ENCODE measurements at regions not wholly inside any gene's neighbourhood (a gene's known extent, or its start where the extent isn't known, plus 50 kb on each side); places are given as distances from the start of the nearest gene placed in this dataset.

DNA sequence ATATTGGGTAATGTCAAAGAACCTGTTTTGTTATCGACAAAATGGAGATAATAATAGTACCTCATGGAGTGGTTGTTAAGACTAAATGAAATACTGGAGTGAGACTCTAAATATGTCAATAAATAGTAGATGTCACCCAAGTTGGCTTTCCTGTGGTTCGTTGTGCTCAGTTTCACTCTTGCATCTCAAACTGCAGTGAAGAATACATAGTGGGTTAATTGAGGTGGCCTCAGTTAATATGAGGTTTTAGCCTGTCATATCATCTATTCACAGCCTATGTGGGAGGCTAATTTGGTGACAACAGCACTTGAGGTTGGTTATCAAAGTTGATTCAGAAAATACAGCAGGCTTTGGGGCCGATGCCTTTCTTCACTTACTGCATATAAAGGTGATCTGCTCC is 485.5 kb upstream of the SUCLG2 start:
- DNase-seq = no peak

DNA sequence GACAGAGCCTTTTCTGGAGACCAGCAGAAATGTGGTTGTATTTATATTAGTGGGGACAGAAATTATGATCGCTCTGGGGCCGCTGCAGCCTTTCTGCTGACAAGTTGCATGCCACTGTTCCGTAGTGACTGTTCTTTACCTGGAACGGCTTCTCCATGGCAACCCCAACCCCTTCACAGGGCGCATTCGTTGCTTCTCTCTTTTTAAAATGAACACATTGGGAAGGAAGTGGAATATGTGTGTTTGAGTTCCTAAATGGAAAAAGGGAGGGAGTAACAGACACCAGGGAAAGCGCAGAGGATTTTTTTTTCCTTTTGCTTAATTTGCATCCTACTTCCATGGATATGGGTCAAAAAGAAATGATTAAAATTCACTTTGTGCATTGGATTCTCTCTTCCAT is 482.0 kb upstream of the SUCLG2 start:
- no peak for DNase-seq

DNA sequence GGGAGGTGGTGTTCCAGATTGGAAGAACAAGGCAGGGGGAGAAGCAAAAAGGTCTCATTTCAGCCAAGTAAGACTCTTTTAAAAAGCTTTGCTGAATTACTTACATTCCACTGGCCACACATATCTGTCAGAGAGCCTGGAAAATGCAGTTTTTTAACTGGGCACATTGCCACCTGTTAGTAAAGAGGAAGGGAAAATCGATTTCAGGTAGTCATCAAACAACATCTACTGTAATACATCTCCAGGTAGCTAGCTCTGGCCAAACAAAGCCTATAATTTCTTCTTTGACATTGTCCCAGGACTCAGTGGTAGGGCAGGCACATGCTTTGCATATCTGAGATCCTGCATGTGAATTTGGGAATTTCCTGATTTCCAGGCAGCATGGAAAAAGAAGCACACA is 480.7 kb upstream of the SUCLG2 start:
- DNase-seq = peak; percentile 3

DNA sequence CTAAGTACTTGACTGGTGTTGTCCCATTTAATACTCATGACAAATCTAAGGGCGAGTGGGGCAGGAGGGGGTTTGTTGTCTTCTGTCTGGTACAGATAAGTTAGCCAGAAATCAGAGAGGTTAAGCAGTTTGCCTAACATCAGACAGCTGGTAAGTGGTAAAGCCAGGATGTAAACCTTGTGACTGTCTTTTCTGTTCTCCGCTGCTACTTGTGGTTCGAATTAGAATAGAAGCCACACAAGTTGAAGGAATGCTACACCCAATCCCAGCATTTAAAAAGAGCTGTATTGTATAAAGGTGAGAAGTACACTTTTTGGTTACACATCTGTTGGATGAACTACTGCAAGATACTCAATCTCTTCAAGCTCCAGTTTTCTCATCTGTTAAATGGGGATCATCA is 474.7 kb upstream of the SUCLG2 start:
- no peak for DNase-seq

DNA sequence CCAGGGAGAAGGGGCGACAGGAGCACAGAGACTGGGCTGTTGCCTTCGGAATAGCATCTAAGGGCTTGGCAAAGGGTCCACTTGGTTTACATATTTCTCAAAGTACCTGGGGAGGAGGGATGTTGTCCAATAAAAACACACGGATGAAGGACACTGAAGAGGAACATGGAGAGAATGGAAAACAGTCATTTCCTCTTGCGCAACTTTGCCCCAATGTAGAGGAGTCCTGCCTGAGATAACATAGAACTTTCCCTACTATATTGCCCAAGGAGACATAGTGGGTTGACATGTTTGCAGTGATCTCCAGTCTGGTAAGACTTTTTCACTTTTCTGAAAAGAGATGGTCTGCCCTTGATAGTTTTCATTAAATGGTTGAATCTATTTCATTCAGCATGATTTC is 468.8 kb upstream of the SUCLG2 start:
- DNase-seq = no peak

DNA sequence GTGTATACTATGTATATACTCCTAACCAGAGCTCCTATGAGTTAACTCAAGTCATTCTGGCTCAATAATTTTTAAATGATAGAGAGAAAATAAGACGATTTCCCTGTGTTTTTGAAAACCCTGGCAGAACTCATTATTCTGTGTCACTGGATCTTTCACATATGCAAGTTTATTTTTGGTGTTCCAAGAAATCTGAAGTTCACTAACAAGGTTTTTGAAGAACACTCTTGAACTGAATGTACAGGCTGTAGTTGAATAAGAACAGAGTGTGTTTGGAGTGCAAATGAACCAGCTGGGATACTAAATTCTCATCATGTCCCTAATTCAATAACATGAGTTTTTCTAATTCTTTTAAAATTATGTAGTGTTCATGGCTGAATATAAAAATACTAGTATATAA is 466.9 kb upstream of the SUCLG2 start:
- DNase-seq = no peak

DNA sequence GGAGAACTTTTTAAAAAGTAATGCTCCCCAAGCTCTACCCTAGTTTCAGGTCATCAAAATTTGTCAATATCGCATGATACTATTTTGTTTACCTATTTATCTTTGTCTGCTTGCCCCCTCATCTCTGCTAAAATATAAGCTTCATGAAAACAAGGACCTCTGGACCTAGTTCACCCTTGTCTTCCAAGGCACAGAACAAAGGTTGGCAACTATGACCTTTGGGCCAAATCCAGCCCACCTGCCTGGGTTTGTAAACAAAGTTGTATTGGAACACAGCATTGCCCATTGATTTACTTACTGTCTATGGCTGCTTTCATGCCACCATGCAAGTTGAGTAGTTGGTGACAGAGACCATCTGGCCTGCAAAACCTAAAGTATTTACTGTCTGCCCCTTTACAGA is 462.2 kb upstream of the SUCLG2 start:
- no peak for DNase-seq

DNA sequence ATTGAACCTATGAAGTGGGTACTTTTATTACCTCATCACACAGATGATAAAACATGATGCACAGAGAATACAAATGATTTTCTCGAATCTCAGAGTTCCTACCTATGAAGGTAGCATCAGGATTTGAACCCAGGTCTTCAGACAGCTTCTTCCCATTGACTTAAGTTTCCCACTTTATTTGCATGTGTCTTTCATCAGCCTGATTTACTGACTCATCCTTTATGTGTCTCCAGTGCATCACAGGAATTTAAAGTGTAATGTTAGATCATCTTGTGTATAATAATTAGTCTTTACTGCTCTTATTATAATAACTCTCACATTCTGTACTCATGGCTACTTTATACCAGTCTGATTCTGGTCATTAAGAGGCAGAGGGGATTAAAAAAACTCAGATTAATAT is 449.4 kb upstream of the SUCLG2 start:
- no peak for DNase-seq

DNA sequence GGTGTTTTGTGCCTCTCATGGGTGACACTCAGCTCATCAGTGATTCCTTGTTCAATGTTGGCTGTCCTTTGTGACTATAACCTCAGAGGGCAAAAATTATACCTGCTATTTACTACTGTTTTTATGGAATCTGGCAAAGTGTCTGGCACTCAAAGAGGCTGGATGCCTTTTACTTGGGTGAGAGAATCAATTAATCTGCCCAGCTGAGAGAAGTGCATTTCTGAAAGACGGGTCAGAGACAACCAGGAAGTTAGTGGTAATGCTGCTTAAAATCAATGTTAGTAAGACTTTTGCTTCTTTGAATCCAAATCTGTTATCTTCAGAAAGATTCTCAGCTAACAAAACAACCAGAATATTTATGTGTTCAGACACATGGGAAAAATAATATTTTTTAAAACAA is 436.2 kb upstream of the SUCLG2 start:
- no peak for DNase-seq

DNA sequence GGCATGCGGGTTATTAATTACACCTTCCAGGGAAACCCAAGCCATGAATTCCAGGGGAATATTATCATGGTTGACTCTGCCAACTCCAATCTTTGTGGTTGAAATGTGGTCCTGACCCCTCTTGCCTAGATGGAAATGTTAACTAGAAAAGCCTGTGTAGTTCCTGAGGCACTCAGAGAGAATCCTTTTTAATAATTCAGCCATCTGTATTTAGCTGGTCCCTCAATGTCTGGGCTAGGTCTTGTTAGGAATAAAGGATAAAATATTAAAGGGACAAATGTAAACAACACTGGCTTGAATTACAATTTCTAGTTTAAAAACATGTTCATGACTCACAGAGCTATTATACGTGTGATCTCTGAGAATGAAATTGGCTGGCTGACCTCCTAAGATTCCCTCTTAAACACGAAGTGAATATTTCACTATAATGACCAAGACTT is 435.2 kb upstream of the SUCLG2 start:
- peak; percentile 57 for DNase-seq

DNA sequence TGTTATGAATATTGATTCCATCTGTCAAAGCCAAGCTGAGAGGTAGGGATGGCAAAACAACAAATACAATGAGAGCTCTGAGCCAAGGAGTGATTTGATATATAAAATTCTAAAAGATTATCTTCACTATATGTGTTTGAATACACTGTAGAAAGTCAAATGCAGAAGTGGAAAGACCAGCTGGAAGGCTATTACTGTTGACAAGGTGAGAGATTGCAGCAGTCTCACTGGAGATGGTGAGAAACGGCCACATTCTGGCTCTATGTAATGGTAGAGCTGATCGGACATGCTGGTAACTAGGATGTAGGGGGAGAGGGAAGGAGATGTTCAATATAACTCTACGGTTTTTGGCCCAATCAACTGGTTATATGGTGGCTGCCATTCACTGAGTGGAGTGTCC is 434.2 kb upstream of the SUCLG2 start:
- no peak for DNase-seq

DNA sequence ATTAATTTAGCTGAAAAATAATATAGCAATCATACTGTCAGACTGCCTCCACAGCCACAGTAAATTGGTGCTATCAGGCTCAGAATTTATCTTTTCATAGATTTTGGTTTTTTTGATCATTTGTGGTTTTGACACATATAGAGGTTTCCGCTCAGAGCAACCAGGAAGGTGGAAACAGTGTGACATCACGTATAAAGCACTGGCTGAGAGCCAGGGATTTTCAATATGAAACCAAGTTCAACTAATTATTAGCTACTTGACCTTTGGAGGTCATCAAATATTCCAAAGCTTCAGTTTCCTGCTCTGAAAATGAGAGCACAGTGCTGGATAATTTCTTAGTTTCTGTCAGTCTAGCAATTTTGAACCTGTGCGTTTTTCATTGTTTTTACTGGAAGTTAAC is 433.8 kb upstream of the SUCLG2 start:
- no peak for DNase-seq

DNA sequence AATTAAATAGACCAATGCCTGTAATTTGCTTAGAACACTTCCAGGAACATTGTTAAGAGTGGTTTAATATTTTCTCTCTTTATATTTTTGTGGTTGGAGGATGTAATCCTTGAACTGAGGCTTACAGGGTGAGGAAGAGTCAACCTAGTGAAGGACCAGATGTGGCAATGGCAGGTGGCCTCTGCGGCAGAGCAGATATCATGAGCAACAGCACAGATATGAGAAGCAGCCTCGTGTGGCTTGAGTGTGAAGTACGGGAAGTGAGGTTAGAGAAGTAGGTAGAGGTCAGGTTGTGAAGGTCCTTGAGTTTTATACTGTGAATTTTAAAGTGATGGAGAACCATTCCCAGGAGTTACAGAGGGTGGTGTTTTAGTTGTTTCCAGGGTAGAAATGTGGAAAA is 417.6 kb upstream of the SUCLG2 start:
- no peak for DNase-seq

DNA sequence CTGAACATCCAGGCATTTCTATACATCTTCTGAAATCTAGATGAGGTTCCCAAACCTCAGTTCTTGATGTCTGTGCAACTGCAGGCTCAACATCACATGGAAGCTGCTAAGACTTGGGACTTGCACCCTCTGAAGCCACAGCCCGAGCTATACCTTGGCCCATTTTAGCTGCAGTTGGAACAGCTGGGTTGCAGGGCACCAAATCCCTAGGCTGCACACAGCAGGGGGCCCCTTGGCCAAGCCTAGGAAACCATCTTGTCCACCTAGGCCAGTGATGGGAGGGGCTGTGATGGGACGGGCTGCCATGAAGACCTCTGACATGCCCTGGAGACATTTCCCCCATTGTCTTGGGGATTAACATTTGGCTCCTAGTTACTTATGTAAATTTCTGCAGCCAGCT is 415.8 kb upstream of the SUCLG2 start:
- DNase-seq = no peak

DNA sequence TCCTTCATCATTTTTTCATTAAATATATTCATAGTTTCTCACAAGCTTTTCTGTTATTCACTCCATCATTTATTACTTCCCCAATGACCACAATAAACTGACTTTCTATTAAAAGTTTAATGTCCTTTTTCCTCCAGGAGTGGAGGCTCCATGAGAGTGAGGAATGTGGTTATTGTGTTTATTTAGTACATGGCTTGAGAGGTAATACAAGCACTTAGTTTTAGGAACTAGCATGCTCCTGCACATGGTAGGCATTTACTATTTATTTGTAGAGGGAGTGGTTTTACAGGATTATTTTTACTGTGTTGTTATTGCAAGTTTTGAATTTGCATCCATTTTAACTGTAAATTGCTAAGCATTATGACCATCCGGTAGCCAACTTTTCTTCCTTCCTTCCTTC is 412.9 kb upstream of the SUCLG2 start:
- no peak for DNase-seq

DNA sequence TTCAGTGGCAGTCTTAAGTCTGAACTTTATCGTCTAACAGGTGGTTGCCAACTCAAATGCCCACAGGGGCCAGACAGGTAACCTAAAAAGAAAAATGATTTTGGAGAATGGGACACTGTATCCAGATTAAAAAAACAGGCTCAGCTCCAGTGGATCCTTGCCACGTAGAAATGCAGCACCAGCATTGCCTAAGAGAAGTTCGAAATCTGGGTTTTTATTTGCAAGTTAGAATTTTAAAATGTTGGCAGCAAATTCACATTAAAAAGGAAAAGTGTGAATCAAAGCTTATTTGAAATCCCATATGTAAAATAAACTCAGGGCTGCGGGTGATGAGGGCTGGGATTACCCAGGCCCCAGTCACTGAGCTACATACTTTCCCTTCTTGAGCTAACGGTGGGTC is 408.5 kb upstream of the SUCLG2 start:
- DNase-seq = no peak

DNA sequence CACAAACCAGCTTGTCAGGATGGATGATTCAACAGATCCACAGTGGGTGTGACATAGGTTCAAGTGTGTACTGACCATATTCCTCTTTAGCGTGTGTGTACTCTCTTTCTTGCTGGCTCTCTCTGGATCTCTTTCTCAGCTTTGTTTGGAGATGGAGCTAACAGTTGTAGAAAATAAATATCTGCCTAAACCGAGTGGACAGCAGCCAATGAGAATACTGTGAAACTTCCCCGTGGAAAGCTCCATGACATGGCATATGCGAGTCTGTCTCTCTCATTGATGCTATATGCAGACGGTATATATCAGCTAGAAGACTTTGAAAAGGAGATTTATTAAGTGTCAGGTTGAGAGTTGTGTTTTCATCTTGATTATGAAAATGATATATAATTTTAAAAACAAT is 406.5 kb upstream of the SUCLG2 start:
- no peak for DNase-seq

DNA sequence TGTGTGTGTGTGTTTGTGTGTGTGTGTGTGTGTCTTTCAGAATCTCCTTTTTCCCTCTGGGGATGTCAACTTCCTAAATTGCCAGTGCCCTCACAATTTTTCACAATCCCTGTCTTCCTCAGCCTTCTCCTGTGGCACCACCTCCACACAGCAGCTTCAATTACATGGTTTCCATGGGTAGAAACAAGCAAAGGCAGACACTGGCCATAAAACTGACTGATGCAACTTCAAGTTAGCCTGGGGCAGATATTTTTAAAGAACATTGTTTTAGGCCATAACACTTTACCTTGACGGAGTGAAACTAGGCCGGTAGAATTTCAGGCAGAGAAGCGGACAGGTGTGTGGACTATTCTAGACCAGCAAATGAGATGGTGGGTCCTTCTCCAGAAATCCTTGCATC is 405.8 kb upstream of the SUCLG2 start:
- DNase-seq = no peak

DNA sequence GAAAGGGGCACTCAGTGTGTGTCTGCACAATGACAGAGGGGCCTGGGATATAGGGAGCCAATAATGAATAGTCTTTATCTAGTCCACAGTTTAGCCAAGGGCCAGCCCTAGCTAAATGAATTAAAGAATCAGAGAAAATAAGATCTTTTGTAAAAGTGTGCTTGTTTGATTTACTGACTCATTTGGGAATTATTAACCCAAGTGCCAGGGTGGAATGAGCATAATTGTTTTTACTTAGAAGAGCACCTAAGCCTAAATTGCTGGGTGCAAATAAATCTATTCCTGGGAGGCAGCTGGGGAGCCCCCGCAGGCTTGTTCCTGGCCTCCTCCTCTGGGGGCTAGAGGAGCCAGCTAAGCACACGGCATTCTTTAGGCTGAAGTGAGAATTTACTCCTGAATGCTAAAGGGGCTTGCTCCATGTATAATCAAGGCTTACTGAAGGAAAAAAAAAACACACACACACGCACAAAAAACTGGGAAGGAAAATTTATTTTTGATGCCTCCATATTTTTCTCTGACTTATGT is 405.3 kb upstream of the SUCLG2 start:
- DNase-seq = no peak

DNA sequence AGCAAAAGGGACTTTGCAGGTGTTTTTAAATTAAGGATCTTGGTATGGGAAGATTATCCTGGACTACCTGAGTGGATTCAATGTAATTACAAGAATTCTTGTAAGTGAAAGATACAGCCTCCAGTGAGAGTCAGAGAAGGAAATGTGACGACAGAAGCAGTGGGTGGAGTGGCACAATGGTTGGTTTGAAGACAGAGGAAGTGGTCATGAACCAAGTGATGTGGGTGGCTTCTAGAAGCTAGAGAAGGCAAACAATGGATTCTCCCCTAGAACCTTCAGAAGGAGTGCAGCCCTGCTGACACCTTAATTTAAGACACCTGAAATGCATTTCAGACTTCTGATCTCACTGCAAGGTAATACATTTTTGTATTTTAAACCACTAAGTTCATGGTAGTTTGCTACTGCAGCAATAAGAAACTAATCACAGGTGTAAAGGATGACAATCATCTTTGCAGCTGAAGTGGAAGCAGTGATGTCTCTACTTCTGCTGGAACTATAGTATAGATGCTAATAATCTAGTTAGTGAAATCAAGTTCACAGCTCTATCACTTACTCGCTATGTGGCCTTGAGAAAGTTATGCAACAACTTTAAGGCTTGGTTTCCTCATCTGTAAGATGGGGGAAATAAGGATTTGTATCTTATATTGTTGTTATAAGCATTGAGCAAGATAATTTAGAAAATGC is 403.4 kb upstream of the SUCLG2 start:
- DNase-seq = no peak

DNA sequence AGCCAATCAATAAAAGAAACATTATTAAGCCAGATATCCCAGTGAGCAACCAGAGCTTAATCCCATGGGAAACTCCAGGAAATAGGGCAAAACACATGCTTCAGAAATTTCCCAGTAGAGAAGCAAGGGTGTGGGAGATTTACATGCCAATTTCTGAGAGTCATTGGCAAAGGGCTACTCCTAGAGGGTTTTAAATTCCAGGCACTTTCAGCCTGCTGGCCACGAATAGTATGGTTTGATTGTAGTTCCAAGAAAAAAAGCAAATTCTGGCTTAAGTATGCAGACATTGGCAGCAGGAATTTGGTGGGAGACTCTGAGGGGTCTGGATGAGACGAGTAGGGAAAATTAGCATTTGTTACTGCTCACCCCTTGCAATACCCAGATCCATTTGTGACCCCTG is 402.1 kb upstream of the SUCLG2 start:
- DNase-seq = no peak

DNA sequence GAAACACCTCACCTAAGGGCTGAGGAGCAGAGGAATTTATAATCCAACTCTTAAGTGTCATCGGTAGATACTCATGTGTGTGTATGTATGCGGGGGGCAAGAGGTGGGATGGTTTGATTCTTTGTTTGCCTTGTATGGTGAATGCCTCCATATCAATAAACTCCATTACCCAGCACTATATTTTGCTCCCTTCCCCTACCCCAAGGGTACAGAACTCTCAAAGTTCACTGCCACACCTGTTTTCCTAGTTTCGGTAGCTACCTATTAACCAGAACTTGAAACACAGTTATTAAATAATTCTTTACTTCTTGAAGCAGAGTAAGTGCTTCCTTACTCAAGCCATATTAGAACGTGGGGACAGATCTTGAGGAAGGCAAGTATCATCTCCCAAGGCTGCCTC is 400.8 kb upstream of the SUCLG2 start:
- no peak for DNase-seq

DNA sequence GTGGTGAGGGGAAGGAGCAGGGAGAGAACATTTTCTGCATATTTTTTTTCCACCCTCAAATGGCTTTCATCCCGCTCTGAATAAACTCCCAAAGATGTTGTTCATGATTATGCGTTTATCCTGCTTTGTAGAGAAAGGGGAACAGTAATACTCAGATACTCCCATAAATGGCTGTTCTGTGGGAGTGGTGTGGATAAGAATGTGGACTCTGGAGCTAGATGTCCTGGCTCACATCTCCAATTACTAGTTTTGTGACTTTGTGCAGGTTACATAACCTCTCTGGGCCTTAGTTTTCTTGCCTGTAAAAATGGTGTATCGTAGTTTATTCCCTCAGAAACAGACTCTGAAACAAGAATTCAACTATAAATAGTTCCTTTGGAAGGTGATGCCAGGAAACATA is 395.4 kb upstream of the SUCLG2 start:
- no peak for DNase-seq

DNA sequence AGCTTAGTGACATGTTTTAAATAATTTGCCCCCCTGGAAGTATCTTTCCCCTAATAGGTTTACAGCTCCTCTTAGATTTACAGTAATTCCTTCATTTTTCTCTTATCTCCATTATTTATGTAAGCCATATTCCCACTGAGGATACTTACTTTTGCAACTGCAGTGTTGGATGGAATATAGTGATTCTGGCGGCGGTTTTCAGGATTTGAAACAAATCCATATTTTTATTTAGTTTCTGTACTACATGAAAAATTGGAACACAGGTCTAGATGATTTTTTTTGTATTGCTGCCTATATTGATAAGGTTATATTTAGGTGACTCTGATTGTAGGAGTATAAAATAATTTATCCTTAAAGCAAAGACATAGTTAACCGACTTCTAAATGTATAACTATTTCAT is 391.6 kb upstream of the SUCLG2 start:
- DNase-seq = no peak

DNA sequence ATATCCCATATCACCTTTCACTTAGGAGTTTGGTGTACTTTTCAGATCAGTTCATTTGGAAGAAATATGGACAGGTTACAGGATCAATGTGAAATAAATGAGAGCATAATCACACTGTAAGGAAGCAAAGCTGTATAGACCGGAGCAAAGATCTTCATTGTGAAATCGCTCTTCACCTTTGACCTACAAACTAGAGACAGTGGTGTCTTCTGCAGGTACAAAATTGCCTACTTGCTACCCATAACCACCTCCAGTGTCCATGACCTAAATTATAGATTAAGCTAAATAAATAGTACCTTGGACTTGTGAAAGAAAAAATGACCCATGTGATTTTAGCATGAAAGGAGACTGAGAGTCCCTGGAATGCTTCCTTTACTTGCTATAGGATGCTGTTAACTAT is 379.5 kb upstream of the SUCLG2 start:
- no peak for DNase-seq

DNA sequence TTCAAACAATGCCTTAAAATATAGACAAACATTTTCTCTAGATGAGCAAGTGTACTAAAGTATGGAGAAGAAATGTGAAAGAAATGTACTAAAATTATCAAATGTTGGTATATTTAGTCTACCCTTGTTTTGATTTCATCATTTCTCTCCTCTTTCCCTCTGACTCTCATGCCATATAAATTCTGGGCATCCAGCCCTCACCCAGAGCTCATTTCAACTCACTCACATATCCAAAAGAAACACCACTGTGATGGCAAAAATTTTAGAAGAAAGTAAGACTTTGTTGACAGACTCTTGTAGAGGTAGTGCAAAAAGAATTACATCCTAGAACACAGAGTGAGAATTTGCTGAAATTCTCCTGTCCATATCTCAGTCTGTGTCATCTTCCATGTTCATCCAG is 377.8 kb upstream of the SUCLG2 start:
- no peak for DNase-seq
